ENCODE measurements at regions not wholly inside any gene's neighbourhood (a gene's known extent, or its start where the extent isn't known, plus 50 kb on each side); places are given as distances from the start of the nearest gene placed in this dataset.

DNA sequence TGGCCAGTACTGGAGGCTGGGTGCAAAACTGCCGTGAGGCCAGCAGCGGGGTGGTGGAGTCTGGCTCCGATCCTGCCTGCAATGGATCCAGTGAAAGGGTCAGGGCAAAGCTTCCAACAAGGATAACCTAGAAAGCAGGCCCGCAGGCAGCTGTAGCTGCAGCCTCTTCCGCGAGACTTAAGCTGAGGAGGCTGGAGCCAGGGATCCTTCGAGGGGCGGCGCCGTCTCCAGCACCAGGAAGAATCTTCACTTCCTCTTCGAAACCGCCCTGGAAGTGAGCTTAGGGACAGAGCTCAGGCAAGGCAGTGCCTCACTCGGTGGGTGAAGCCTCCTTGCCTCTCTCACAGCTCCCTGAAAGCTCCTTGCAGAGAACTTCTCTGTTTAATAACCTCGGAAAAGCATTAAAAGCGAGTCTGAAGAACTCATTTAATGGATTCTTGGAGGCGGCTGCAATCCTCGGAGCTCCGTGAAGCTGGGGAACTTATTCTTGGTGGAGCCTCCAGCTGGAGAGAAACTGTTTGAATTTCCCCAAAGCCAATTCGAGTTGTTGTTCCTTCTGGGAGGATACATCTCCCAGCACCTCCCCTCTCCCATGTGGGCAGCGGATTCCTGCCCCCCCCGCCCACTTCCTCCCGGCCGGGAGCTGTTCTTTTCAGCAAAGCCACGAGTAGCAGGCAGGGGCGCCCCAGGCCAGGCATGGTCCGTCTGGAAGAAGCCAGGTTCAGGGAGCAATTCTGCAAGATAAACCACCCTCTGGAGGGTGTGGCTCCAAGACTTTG is 169.9 kb downstream of the CTTN start:
- no peak overlapping the region for H3K4me3 ChIP-seq (ENCODE audit: low read depth, low read length)
- TF ChIP-seq, protein P1, sequence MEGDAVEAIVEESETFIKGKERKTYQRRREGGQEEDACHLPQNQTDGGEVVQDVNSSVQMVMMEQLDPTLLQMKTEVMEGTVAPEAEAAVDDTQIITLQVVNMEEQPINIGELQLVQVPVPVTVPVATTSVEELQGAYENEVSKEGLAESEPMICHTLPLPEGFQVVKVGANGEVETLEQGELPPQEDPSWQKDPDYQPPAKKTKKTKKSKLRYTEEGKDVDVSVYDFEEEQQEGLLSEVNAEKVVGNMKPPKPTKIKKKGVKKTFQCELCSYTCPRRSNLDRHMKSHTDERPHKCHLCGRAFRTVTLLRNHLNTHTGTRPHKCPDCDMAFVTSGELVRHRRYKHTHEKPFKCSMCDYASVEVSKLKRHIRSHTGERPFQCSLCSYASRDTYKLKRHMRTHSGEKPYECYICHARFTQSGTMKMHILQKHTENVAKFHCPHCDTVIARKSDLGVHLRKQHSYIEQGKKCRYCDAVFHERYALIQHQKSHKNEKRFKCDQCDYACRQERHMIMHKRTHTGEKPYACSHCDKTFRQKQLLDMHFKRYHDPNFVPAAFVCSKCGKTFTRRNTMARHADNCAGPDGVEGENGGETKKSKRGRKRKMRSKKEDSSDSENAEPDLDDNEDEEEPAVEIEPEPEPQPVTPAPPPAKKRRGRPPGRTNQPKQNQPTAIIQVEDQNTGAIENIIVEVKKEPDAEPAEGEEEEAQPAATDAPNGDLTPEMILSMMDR (IDR thresholded peaks at IDR 0.05; ENCODE audit: insufficient read depth, low read depth, low read length, missing control alignments): no peak
- no peak for DNase-seq (ENCODE audit: low read depth)

DNA sequence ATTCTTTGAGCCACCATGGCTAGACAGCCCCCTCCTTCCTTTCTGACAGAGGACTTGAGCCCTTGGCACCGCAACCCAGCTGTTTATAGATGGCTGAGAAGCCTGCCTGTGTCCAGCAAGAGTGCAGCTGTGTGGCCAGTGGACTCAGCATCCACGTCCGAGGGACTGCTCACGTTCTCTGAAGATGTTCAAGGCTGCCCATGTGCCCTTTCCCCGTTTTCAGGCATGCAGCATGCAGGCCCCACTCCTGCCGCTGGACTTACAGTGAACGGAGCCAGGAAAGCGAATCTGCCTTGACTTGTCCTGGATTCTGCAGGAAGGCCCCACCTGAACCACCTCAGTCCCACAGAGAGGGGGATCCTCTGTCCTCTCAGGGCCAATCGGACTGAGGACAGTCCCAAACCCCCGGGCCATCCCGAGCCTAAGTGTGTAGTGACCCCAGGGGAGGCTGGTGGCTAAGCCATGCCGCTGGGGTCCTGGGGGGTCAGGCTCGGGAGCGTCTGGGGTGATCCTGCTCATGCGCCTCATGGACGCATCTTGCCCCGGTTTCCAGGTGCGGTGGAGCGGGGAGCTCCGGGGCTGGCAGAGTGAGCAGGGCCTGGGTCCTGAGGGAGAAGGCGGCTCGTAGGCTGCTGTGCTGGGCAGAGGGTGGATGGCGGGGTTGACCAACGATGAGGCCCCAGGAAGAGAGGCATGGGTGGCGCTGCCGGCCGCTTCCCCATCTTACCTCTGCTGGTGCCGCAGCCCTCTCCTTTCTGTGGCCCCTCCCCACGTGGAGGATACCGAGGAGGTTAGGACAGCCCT is 170.7 kb downstream of the CTTN start:
- TF ChIP-seq, protein P1 (IDR thresholded peaks at IDR 0.05; ENCODE audit: insufficient read depth, low read depth, low read length, missing control alignments): no peak
- no peak for DNase-seq (ENCODE audit: low read depth)
- no peak overlapping the region for H3K4me3 ChIP-seq (ENCODE audit: low read depth, low read length)

DNA sequence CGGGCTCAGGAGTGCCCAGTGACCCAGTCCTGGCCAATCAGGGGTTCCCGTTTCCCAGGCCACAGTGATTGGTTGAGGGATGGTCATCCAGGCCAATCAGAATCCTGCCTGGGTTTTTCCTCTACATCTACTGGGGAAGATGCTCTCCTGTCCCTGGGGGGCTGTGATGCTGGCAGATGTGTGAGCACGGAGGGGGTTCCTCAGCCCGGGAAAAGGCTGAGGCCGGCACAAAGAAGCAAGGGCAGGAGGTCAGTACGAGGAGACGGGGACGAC is 171.2 kb downstream of the CTTN start:
- TF ChIP-seq, protein P1 (IDR thresholded peaks at IDR 0.05; ENCODE audit: insufficient read depth, low read depth, low read length, missing control alignments): no peak
- no peak overlapping the region for H3K4me3 ChIP-seq (ENCODE audit: low read depth, low read length)
- no peak for DNase-seq (ENCODE audit: low read depth)

DNA sequence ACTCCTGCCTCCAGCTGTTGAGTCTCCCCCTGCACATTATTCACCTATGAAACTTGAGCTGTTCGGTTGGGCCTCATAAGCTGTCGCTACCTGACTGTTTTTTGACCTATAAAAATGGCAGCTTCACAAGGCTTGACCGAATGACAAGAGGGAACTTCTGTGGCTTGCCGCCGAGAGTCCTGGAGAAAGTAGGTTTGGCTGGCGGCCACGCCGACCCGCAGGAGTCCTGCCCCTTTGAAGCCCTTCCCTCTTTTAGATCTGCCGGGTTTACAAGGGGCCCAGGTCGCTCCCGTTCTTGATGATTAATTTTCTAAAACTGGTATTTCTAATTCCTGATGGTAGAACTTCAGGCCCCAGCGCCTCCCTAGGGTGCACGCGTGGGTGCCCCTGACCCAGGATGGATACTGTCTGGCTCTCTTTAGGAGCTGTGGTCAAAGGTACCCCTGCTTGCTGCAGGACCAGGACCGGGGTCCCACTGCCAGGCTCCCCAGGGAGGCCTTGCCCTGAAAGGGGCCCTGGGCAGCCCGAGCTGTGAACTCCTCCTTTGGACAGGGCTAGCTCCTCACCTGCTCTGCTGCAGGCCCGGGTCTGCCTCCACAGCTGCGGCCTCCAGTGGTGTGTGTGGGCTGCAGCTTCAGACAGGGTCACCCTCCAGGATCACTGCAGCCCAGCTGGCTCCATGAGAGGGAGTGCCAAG is 171.8 kb downstream of the CTTN start:
- no peak overlapping the region for H3K4me3 ChIP-seq (ENCODE audit: low read depth, low read length)
- no peak for DNase-seq (ENCODE audit: low read depth)
- TF ChIP-seq, protein P1 (IDR thresholded peaks at IDR 0.05; ENCODE audit: insufficient read depth, low read depth, low read length, missing control alignments): no peak

DNA sequence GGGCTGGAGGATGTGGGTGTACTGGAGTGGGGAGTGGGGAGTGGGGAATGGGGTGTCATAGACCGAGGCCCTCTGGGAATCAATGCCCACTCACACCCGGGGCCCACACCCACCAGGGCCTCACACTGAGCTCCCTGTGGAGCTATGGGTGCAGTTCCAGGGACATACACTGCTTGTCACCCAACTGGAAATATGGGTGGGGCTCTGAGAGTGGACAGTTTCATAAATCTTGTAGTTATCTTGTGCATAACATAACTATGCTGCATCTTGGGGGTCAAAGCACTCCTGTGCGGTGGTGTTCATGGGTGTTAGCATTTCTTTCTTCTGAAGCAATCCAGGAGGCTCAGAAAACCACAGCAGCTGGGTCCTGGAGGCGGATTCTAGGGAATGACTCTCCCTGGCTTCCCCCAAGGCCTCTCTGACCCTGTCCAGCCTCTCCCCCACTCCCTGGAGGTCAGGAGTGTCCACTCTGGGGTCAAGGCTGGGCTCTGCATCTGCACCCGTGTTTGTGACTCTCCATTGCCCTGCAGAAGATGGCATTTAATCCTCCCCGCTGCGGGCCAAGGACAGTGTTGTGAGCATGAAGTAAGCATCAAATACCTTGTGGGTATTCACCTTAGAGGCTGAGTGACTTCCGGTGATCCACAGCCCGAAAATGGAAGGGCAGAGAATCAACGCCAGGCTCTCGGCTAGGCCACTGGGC is 172.5 kb downstream of the CTTN start:
- no peak for DNase-seq (ENCODE audit: low read depth)
- no peak overlapping the region for H3K4me3 ChIP-seq (ENCODE audit: low read depth, low read length)
- TF ChIP-seq, protein P1 (IDR thresholded peaks at IDR 0.05; ENCODE audit: insufficient read depth, low read depth, low read length, missing control alignments): no peak

DNA sequence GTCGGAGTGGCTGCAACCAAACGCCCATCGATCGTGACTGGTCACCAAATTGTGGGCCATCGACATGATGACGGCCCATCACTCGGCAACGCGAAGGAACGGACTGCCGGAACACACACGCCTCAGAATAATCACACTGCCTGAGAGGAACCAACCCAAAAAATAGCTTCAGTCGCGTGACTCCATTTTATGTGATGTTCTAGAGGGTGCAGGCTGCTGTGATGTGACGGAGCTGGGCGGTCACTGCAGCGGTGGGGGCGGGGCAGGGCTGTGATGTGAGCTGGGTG is 174.6 kb downstream of the CTTN start:
- no peak for DNase-seq (ENCODE audit: low read depth)
- no peak overlapping the region for H3K4me3 ChIP-seq (ENCODE audit: low read depth, low read length)
- TF ChIP-seq, protein P1 (IDR thresholded peaks at IDR 0.05; ENCODE audit: insufficient read depth, low read depth, low read length, missing control alignments): no peak

Data from GM12865 (cell line).